ENCODE measurements at regions not wholly inside any gene's neighbourhood (a gene's known extent, or its start where the extent isn't known, plus 50 kb on each side); places are given as distances from the start of the nearest gene placed in this dataset.

DNA sequence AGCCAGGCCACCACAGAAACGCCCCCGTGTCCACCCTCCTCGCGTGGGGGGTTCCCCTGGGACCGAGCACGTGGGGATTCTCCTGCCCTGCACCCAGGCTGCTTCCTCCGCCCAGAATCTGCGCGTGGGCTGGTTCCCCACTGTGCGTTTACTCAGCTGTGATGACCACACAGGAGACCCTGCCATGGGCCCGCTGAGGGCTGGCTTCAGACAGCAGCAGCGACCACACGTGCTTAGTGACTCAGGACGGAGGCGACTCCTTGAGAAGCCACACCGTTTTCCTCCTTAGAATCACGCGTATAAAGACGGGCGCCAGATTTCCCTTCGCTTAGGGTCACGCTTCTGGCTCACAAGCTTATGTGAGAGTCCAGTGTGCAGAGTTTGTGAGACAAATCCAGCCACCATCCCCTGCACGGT, 63.9 kb upstream of the PDE10A start:
- TF ChIP-seq, protein P1, sequence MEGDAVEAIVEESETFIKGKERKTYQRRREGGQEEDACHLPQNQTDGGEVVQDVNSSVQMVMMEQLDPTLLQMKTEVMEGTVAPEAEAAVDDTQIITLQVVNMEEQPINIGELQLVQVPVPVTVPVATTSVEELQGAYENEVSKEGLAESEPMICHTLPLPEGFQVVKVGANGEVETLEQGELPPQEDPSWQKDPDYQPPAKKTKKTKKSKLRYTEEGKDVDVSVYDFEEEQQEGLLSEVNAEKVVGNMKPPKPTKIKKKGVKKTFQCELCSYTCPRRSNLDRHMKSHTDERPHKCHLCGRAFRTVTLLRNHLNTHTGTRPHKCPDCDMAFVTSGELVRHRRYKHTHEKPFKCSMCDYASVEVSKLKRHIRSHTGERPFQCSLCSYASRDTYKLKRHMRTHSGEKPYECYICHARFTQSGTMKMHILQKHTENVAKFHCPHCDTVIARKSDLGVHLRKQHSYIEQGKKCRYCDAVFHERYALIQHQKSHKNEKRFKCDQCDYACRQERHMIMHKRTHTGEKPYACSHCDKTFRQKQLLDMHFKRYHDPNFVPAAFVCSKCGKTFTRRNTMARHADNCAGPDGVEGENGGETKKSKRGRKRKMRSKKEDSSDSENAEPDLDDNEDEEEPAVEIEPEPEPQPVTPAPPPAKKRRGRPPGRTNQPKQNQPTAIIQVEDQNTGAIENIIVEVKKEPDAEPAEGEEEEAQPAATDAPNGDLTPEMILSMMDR (IDR thresholded peaks at IDR 0.05): no peak
- no peak for TF ChIP-seq ZFX (IDR thresholded peaks at IDR 0.05; ENCODE audit: borderline replicate concordance)
